Endothelial cell of umbilical vein (primary cell): ENCODE measurements at regions not wholly inside any gene's neighbourhood (a gene's known extent, or its start where the extent isn't known, plus 50 kb on each side); places are given as distances from the start of the nearest gene placed in this dataset.

ENCODE experiments used
- BruUV-seq: library from RNA; stranded (reverse); fragments of 400-500 nt; replicated peaks from 2 replicates; lab custom pipeline; 2021; lab: Mats Ljungman, UMichigan
- CTCF ChIA-PET: fragments of 300-600, 350-600 bp; sonication (Branson Sonifier 250); formaldehyde crosslinking; loops from one replicate; lab custom pipeline; 2021; ENCODE audit warnings: antibody characterized with exemption, inconsistent platforms; lab: Charles Lee
- POLR2A ChIA-PET: fragments of 300-600, 350-600 bp; sonication (Branson Sonifier 250); formaldehyde crosslinking; loops from one replicate; lab custom pipeline; 2021; ENCODE audit warnings: antibody characterized with exemption, inconsistent platforms; lab: Charles Lee
- DNase-seq: peaks from one replicate; pipeline ENCODE4 v3.0.0-alpha.2; 2011; ENCODE audit warnings: low read depth, low spot score
- FAIRE-seq: peaks from 2 replicates; lab custom pipeline; 2011; peaks lifted over from hg19 to GRCh38; lab: Jason Lieb, UNC
- H2AFZ ChIP-seq: 2 replicates; pipeline ENCODE4 v1.6.0; 2012; ENCODE audit warnings: low read depth, low read length, control low read depth, inconsistent platforms
- H3K27ac ChIP-seq: 2 replicates; pipeline ENCODE4 v1.5.1; 2011; ENCODE audit warnings: low read depth, mild to moderate bottlenecking, control low read depth, low read length, moderate library complexity; ENCODE audit not compliant: insufficient read depth
- H3K27me3 ChIP-seq, 2 experiments: 2 replicates each; pipeline versions ENCODE4 v1.6.0 to v1.6.1; 2011; ENCODE audit warnings: low read length in 2 of 2, mixed read lengths in 1 of 2; ENCODE audit not compliant: control insufficient read depth in 2 of 2, insufficient read depth in 2 of 2
- H3K36me3 ChIP-seq, 2 experiments: 2 replicates in 1 of 2; 3 replicates in 1 of 2; pipeline ENCODE4 v1.5.1; 2011; ENCODE audit warnings: low read length in 2 of 2, mild to moderate bottlenecking in 1 of 2, moderate library complexity in 1 of 2; ENCODE audit not compliant: control insufficient read depth in 2 of 2, insufficient read depth in 2 of 2; ENCODE audit errors: extremely low read depth in 1 of 2
- H3K4me1 ChIP-seq: 3 replicates; pipeline ENCODE4 v1.5.1; 2011; ENCODE audit warnings: mild to moderate bottlenecking, low read length; ENCODE audit not compliant: control insufficient read depth, insufficient read depth; ENCODE audit errors: extremely low read depth
- H3K4me2 ChIP-seq: 2 replicates; pipeline ENCODE4 v1.6.1; 2011; ENCODE audit warnings: low read length, control low read depth, mixed read lengths; ENCODE audit not compliant: insufficient read depth
- H3K4me3 ChIP-seq, 3 experiments: fragments of 200-600 bp in 1 of 3; sonication (generic), shearing (Covaris generic) in 1 of 3; replicated peaks in 1 of 3; 2 replicates each; pipeline ENCODE4 v1.5.1; 2011 to 2016; ENCODE audit warnings: control low read depth in 3 of 3, low read length in 3 of 3, mild to moderate bottlenecking in 2 of 3, inconsistent platforms in 1 of 3, low read depth in 1 of 3, moderate library complexity in 1 of 3; ENCODE audit not compliant: insufficient read depth in 1 of 3
- H3K79me2 ChIP-seq: 2 replicates; pipeline ENCODE4 v1.6.0; 2012; ENCODE audit warnings: low read length, inconsistent platforms; ENCODE audit not compliant: control insufficient read depth, insufficient read depth
- H3K9ac ChIP-seq: replicated peaks from 2 replicates; pipeline ENCODE3; 2011; ENCODE audit warnings: low read length, control low read depth; ENCODE audit not compliant: insufficient read depth; ENCODE audit errors: extremely low read depth
- H3K9me1 ChIP-seq: replicated peaks from 3 replicates; pipeline ENCODE4 v1.6.0; 2011; ENCODE audit warnings: mild to moderate bottlenecking, low read length; ENCODE audit not compliant: control insufficient read depth, insufficient read depth; ENCODE audit errors: extremely low read depth
- H3K9me3 ChIP-seq: replicated peaks from 2 replicates; pipeline ENCODE4 v1.5.1; 2012; ENCODE audit warnings: low read length, inconsistent platforms; ENCODE audit not compliant: control insufficient read depth, insufficient read depth
- H4K20me1 ChIP-seq: replicated peaks from 2 replicates; pipeline ENCODE3; 2011; ENCODE audit warnings: mild to moderate bottlenecking, low read length; ENCODE audit not compliant: control insufficient read depth, insufficient read depth; ENCODE audit errors: extremely low read depth
- EZH2 ChIP-seq: IDR thresholded peaks from 2 replicates; pipeline ENCODE4 v1.6.1; 2012; ENCODE audit warnings: borderline replicate concordance, low read depth, mild to moderate bottlenecking, moderate library complexity, low read length, inconsistent platforms; ENCODE audit not compliant: severe bottlenecking
- FOS ChIP-seq: IDR thresholded peaks from 2 replicates; pipeline ENCODE4 v1.6.1; 2011; ENCODE audit warnings: mild to moderate bottlenecking, low read length, moderate library complexity, borderline replicate concordance; ENCODE audit not compliant: insufficient read depth
- GATA2 ChIP-seq: IDR thresholded peaks from 2 replicates; pipeline ENCODE4 v1.7.0; 2011; ENCODE audit warnings: low read depth, mild to moderate bottlenecking, moderate library complexity, mixed read lengths, low read length; ENCODE audit not compliant: insufficient read length, insufficient read depth
- JUN ChIP-seq: IDR thresholded peaks from 2 replicates; pipeline ENCODE4 v1.6.1; 2011; ENCODE audit warnings: borderline replicate concordance, low read depth; ENCODE audit not compliant: insufficient read length, insufficient read depth
- MYC ChIP-seq: IDR thresholded peaks from one replicate; pipeline ENCODE4 v1.6.1; 2011; ENCODE audit warnings: mild to moderate bottlenecking, low read depth, low read length
- POLR2A ChIP-seq: IDR thresholded peaks from 2 replicates; pipeline ENCODE4 v1.6.1; 2012; ENCODE audit warnings: low read depth, mild to moderate bottlenecking, control low read depth, low read length
- POLR2AphosphoS5 ChIP-seq: IDR thresholded peaks from 2 replicates; pipeline ENCODE4 v1.6.1; 2012; ENCODE audit warnings: low read depth, mild to moderate bottlenecking, control low read depth, low read length, moderate library complexity; ENCODE audit not compliant: insufficient read depth
- dilution Hi-C: fragments of 300-500 bp; cut with MboI; formaldehyde crosslinking; loops from one replicate; pipeline ENCODE4 v1.15.0; 2019; ENCODE audit warnings: low sequenced_read_pairs; ENCODE audit not compliant: extremely low pct_ligation_motif_present
- intact Hi-C: fragments of 100-400 bp; cut with micrococcal nuclease; formaldehyde crosslinking; loops from one replicate; pipeline ENCODE4 v1.10.0; 2022
- TF ChIP-seq, protein P1 (sequence below): IDR thresholded peaks from 2 replicates; pipeline ENCODE4 v1.6.1; 2011; ENCODE audit not compliant: insufficient read depth, insufficient read length
- TF ChIP-seq, protein P2 (sequence below), 2 donors: IDR thresholded peaks; 1 replicate in 1 of 2; 2 replicates in 1 of 2; pipeline ENCODE4 v1.5.1; 2011; ENCODE audit warnings: low read length in 2 of 2, mild to moderate bottlenecking in 2 of 2, moderate library complexity in 2 of 2, control low read depth in 1 of 2, inconsistent platforms in 1 of 2, low read depth in 1 of 2; ENCODE audit not compliant: insufficient read depth in 1 of 2; ENCODE audit errors: extremely low read depth in 1 of 2

DNA sequence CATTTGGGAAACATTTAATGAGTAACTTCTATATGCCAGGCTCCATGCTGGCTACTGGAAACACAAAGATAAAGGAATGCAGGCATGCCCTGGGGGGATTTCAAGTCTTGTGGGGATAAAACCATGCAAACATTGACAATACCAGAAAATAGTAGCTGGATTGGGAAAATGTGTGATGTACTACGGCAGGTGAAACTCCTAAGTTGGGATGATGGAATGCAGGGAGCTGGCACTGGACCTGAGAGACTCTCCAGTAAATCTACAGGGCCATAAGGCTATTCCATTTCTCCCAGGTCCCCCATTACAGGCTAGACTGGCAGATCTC lies 68.2 kb upstream of the NTRK3 start:
- intact Hi-C loops (no loop called here), dilution Hi-C loops (no loop called here)
- H3K27ac ChIP-seq: no peak overlapping the region
- H2AFZ ChIP-seq: no peak overlapping the region
- BruUV-seq: no TSS peak
- DNase-seq: no peak
- H3K4me3 ChIP-seq: no peak overlapping the region
- H3K9me3 ChIP-seq: no peaks in the 10 kb centered on the region
- CTCF ChIA-PET: no interaction called here
- no peaks in the 10 kb centered on the region for H3K79me2 ChIP-seq
- H3K9ac ChIP-seq: no peak overlapping the region
- no peaks in the 10 kb centered on the region for H3K36me3 ChIP-seq
- POLR2A ChIA-PET: no interaction called here
- FAIRE-seq: no peak
- H3K4me1 ChIP-seq: no peaks in the 10 kb centered on the region
- no peak overlapping the region for H3K4me2 ChIP-seq
- no peaks in the 10 kb centered on the region for H3K27me3 ChIP-seq
- H4K20me1 ChIP-seq: no peaks in the 10 kb centered on the region
- no peaks in the 10 kb centered on the region for H3K9me1 ChIP-seq
- no peak for TF ChIP-seq FOS
- TF ChIP-seq, protein P1, sequence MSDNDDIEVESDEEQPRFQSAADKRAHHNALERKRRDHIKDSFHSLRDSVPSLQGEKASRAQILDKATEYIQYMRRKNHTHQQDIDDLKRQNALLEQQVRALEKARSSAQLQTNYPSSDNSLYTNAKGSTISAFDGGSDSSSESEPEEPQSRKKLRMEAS: no peak
- TF ChIP-seq EZH2: no peak
- no peak for TF ChIP-seq POLR2AphosphoS5
- TF ChIP-seq GATA2: no peak

DNA sequence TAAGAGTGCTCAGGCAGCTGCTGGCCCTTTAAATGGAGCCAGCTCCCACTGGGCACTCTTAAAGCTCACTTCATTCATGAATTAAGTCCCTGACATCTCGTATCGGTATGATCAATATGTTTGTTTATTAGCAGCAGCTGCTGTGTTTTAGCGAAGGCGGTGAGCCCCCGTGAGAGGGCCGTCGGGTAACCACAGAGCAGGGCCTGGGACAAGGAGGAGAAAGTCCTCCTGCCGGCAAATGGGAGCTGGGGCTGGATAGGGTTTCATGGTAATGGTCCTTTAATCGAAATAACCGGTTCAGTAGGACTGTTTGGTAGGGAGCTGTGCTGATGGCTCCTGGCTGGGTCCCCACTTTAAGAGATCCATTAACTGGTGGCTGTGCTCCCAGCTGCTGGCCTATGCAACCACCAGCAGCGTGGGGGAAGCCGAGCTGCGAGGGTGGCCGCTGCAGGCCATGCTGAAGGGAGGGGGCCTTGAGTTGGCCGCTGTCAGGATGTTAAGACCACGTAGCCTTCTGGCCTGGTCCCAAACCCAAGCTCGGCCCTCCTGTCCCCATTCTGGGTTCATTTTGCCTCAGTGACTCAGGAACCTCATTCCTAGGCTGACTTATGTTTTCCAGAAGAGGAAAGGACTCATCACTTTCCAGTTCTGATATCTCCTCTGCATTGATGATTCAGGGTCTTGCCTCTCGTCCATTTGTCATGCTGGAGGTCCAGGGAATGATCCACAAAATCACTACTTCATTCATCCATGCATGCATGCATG lies 67.6 kb upstream of the NTRK3 start:
- H2AFZ ChIP-seq: no peak overlapping the region
- intact Hi-C loops: no loop called here
- no peaks in the 10 kb centered on the region for H3K36me3 ChIP-seq
- TF ChIP-seq POLR2AphosphoS5 (no peak), JUN (no peak), MYC (no peak), EZH2 (no peak), GATA2 (no peak), FOS (no peak), POLR2A (no peak)
- TF ChIP-seq, protein P1: no peak
- TF ChIP-seq, protein P2, sequence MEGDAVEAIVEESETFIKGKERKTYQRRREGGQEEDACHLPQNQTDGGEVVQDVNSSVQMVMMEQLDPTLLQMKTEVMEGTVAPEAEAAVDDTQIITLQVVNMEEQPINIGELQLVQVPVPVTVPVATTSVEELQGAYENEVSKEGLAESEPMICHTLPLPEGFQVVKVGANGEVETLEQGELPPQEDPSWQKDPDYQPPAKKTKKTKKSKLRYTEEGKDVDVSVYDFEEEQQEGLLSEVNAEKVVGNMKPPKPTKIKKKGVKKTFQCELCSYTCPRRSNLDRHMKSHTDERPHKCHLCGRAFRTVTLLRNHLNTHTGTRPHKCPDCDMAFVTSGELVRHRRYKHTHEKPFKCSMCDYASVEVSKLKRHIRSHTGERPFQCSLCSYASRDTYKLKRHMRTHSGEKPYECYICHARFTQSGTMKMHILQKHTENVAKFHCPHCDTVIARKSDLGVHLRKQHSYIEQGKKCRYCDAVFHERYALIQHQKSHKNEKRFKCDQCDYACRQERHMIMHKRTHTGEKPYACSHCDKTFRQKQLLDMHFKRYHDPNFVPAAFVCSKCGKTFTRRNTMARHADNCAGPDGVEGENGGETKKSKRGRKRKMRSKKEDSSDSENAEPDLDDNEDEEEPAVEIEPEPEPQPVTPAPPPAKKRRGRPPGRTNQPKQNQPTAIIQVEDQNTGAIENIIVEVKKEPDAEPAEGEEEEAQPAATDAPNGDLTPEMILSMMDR (IDR thresholded peaks at IDR 0.05; ENCODE audit: extremely low read depth in 1 of 2, insufficient read depth in 1 of 2, low read depth in 1 of 2, low read length in 2 of 2): no peak
- ChIA-PET CTCF (no interaction called here), POLR2A (no interaction called here)
- FAIRE-seq (no peak), DNase-seq (no peak)
- H3K27ac ChIP-seq: no peak overlapping the region
- H3K79me2 ChIP-seq: no peaks in the 10 kb centered on the region
- H3K9me3 ChIP-seq: no peaks in the 10 kb centered on the region
- no peaks in the 10 kb centered on the region for H3K9me1 ChIP-seq
- H3K4me3 ChIP-seq: no peak overlapping the region
- dilution Hi-C loops: no loop called here
- no peak overlapping the region for H3K9ac ChIP-seq
- no peak overlapping the region for H3K4me2 ChIP-seq
- no TSS peak for BruUV-seq
- no peaks in the 10 kb centered on the region for H3K4me1 ChIP-seq
- no peaks in the 10 kb centered on the region for H3K27me3 ChIP-seq
- no peaks in the 10 kb centered on the region for H4K20me1 ChIP-seq
